Activated CD8-positive, alpha-beta memory T cell treated with anti-CD3 and anti-CD28 coated beads, Interleukin-2, amount 50 U/mL, for 48 hours (primary cell): ENCODE measurements at regions not wholly inside any gene's neighbourhood (a gene's known extent, or its start where the extent isn't known, plus 50 kb on each side); places are given as distances from the start of the nearest gene placed in this dataset.
A peak's percentile ranks its signal among the peaks of the same experiment; 100 is the strongest.

Experiments used
- DNase-seq: peaks from one replicate; pipeline ENCODE4 v3.0.0-alpha.2; 2020

DNA sequence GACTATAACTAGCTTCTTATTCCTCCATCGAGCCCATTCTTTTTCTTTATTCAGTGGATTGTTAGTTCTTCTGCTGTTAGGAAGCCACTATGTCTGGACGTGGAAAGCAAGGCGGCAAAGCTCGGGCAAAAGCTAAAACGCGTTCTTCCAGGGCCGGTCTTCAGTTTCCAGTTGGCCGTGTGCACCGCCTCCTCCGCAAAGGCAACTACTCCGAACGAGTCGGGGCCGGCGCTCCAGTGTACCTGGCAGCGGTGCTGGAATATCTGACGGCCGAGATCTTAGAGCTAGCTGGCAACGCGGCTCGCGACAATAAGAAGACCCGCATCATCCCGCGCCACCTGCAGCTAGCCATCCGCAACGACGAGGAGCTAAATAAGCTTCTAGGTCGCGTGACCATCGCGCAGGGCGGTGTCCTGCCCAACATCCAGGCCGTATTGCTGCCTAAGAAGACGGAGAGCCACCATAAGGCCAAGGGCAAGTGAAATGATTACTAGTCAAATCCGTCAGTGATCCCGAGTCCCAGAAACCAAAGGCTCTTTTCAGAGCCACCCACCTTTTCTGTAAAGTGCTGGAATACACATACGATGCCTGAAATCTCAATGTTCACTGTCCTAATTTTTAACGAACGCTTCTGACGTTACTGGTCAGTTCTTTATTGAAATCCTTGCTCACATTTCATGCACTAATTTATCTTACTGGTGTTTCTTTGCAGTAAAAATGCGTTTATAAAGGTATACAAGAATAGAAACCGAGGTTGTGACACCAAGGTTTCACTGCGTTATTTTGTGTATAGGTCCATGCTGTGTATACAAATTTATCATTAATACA lies 129.9 kb downstream of the HFE start:
- peak; percentile 89 for DNase-seq

- DNase-seq = no peak
Measured at GRCh38 chr6:26217714-26218075, 130.5 kb downstream of the HFE start.

- DNase-seq = no peak
Measured at GRCh38 chr6:26218824-26219223, 131.6 kb downstream of the HFE start.

DNA sequence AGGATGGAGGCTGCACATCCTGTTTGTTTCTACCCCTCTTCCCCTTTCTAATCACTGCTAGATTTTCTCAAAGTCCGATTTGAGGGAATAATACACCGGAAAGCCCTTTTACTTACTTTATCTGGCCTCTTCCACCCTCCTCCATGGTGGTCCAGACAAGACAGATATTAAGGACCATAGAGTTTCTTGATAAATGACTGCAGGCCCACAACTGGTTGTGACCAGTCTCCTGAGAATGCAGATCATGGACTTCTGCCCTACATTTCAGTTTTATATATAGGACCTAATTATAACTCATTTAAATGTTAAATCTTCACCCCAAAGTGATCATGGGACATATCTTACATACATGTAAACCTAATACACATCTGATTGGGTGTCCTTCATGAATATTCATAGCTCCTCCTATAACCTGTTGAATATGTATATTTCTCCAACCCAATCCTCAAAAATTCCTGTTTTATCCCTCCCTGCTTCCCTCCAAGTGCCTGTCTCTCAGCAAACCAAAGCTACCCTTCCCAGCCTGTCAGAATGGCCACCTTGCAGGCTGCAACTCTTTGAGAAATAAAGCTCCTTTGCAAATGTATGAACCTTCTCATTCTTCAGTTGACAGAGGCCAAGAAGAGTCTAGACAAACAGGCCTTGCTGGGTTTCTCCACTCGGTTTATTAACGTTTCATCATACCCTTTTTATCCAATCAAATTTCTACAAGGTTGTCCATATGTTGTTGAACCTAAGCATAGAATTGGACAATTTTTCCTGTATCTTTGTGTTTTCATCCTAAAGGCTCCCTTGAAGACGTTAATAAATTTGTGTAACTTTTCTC lies 133.1 kb downstream of the HFE start:
- no peak for DNase-seq

GRCh38 chr6:26221186-26221585 lies 134.0 kb downstream of the HFE start:
- no peak for DNase-seq

- no peak for DNase-seq
Measured at GRCh38 chr6:26222571-26222970, 135.3 kb downstream of the HFE start.

- no peak for DNase-seq
Measured at GRCh38 chr6:26223228-26223627, 136.0 kb downstream of the HFE start.

DNA sequence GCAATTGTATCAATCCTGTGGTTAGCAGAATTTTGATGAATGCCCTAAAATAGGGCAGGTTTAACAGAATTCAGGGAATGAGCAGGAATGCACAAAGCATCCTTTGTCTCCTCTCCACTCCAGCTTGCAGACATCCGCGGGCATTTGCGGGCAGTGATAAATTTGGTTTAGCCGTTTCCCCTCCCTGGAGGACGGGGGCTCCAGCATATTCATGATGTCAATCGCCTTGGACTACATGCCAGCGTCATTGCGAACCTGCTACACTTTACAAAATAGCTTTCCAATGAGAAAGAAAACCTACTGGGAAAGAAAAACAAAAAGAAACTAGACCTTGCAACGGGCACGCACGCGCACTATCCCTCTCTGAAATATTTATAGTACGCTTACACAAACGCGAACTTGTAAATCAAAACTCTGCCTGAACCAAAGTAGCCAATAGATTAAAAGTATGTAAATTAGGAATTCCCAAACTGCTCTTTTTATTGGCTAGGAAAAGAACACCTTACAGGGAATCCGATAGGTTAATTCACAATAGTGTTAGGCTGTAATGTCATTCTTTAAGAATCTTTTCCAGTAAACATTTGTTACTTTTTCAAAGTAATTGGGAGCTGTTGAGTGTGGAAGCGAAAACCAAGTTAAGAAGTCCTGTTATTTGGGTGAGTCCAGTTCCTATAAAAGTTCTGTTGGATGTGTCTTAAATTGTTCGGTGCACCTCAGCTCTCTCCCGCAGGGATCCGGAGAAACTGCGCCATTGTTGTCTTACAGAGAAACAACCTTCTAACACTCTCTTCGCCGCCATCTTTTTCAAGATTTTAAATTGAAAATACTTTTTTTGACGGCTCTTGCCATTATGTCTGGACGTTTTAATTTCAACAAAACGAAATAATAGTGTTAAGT lies 136.7 kb downstream of the HFE start:
- DNase-seq = no peak

GRCh38 chr6:26224547-26224912 lies 137.3 kb downstream of the HFE start:
- no peak for DNase-seq

- no peak for DNase-seq
Measured at GRCh38 chr6:26224940-26225847, 138.0 kb downstream of the HFE start.

- no peak for DNase-seq
Measured at GRCh38 chr6:26225848-26226578, 138.8 kb downstream of the HFE start.

- DNase-seq = no peak
Measured at GRCh38 chr6:26226579-26226967, 138.4 kb upstream of the BTN3A2 start.

DNA sequence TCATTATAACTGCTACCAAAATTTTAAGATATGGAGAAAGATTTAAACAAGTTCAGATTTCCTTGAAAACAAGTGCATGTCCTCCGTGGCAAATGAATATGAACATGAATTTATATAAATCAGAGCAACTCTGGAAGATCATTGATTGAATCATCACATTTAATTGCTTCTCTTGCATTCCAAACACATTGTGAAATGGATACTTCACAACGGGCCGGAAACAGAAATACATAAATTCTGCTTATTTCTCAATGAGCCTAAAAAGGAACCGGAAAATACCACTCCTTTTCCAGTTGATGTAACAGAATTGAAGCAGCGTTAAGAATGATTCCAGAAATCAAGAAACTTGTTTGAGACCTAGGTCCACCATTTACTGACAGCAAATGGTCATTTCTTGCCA lies 134.6 kb upstream of the BTN3A2 start:
- no peak for DNase-seq

DNA sequence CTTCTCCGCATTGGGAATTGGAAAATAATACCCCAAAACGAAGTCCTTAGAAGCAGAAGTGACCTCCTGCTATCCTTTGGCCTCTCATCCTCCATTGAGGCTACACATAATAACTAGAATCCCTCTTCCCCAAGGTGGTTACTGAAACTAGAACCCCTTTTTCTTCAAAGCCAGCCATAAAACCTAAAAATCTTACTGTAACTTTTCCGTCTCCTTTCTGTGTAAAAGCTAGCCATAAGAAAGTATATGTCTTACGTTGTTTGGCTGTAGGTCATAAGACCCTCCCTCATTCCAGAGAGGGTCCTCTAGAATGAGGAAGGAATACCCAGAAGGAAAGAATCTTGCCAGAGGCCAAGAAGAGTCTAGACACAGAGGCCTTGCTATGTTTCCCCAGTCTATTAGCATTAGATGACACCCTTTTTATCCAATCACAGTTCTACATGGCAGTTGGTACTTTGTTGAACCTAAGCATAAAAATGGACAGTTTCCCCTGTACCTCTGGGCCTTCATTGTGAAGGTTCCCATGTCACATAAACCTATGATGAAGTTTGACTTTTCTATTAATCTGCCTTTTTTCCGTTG lies 133.9 kb upstream of the BTN3A2 start:
- no peak for DNase-seq

GRCh38 chr6:26232306-26232939 lies 132.6 kb upstream of the BTN3A2 start:
- no peak for DNase-seq

GRCh38 chr6:26232940-26233648 lies 131.9 kb upstream of the BTN3A2 start:
- peak; percentile 83 for DNase-seq

- peak; percentile 92 for DNase-seq
Measured at GRCh38 chr6:26233649-26234420, 131.2 kb upstream of the BTN3A2 start.

- DNase-seq = peak; percentile 86
Measured at GRCh38 chr6:26234421-26235301, 130.3 kb upstream of the BTN3A2 start.
